Panc1 (cell line): ENCODE measurements at regions not wholly inside any gene's neighbourhood (a gene's known extent, or its start where the extent isn't known, plus 50 kb on each side); places are given as distances from the start of the nearest gene placed in this dataset.

Experiments
- ATAC-seq: fragments of 200-7000 bp; cut with Tn5 transposase; 2 replicates; pipeline ENCODE4 v1.9.1; 2020; ENCODE audit warnings: mild to moderate bottlenecking, moderate library complexity
- BruUV-seq: library from RNA; stranded (reverse); fragments of 400-500 nt; replicated peaks from 2 replicates; lab custom pipeline; 2021; lab: Mats Ljungman, UMichigan
- CTCF ChIA-PET: fragments of 300-600 bp; sonication (Branson Sonifier 250); formaldehyde crosslinking; loops from one replicate; lab custom pipeline; 2022; ENCODE audit warnings: antibody characterized with exemption; lab: Charles Lee
- POLR2A ChIA-PET: fragments of 300-600 bp; sonication (Branson Sonifier 250); formaldehyde crosslinking; loops from one replicate; lab custom pipeline; 2022; ENCODE audit warnings: antibody characterized with exemption; lab: Charles Lee
- DNase-seq: peaks from one replicate; pipeline ENCODE4 v3.0.0-alpha.2; 2010; ENCODE audit warnings: low read depth, low spot score
- H3K27ac ChIP-seq: 2 replicates; pipeline ENCODE4 v1.5.1; 2011; ENCODE audit warnings: mild to moderate bottlenecking, low read length, inconsistent platforms
- H3K27me3 ChIP-seq: fragments of 200-500 bp; sonication (Bioruptor generic); 2 replicates; pipeline ENCODE4 v1.6.0; 2014; ENCODE audit warnings: low read length, inconsistent platforms; ENCODE audit not compliant: control insufficient read depth, insufficient read depth
- H3K36me3 ChIP-seq: fragments of 200-500 bp; sonication (Bioruptor generic); 2 replicates; pipeline ENCODE4 v1.5.1; 2014; ENCODE audit warnings: inconsistent platforms, mild to moderate bottlenecking, low read length, moderate library complexity; ENCODE audit not compliant: control insufficient read depth, insufficient read depth
- H3K4me1 ChIP-seq: 2 replicates; pipeline ENCODE4 v1.5.1; 2011; ENCODE audit warnings: inconsistent platforms, mild to moderate bottlenecking, low read length, moderate library complexity; ENCODE audit not compliant: control insufficient read depth, insufficient read depth
- H3K4me3 ChIP-seq, 2 experiments: 2 replicates each; pipeline ENCODE4 v1.5.1; 2011 to 2012; ENCODE audit warnings: low read depth in 2 of 2, low read length in 2 of 2, mild to moderate bottlenecking in 2 of 2, inconsistent platforms in 1 of 2, moderate library complexity in 1 of 2
- H3K9me3 ChIP-seq: fragments of 200-500 bp; sonication (Bioruptor generic); 2 replicates; pipeline ENCODE4 v1.5.1; 2014; ENCODE audit warnings: low read depth, mild to moderate bottlenecking, inconsistent platforms, low read length, moderate library complexity; ENCODE audit not compliant: control insufficient read depth, insufficient read depth
- POLR2AphosphoS5 ChIP-seq: IDR thresholded peaks from 2 replicates; pipeline ENCODE4 v1.6.1; 2012; ENCODE audit warnings: mild to moderate bottlenecking, low read depth, low read length, moderate library complexity
- REST ChIP-seq, 2 experiments: IDR thresholded peaks; 2 replicates each; pipeline ENCODE4 v1.6.1; 2011 to 2012; ENCODE audit warnings: low read depth in 2 of 2, control low read depth in 1 of 2, low read length in 1 of 2, mild to moderate bottlenecking in 1 of 2, moderate library complexity in 1 of 2; ENCODE audit not compliant: insufficient read depth in 1 of 2
- SIN3A ChIP-seq: IDR thresholded peaks from 2 replicates; pipeline ENCODE4 v1.6.1; 2012; ENCODE audit warnings: low read depth, mild to moderate bottlenecking, low read length, moderate library complexity, borderline replicate concordance; ENCODE audit not compliant: insufficient read depth
- TCF7L2 ChIP-seq: IDR thresholded peaks from 2 replicates; pipeline ENCODE4 v1.6.1; 2011; ENCODE audit warnings: mild to moderate bottlenecking, low read depth, low read length, inconsistent platforms
- in situ Hi-C: cut with HindIII; loops from 2 replicates; pipeline ENCODE4 v1.10.0; 2016; ENCODE audit warnings: low sequenced_read_pairs, low pct_unique_long_range_greater_than_20kb
- intact Hi-C: fragments of 100-400 bp; cut with micrococcal nuclease; formaldehyde crosslinking; loops from one replicate; pipeline ENCODE4 v1.10.0; 2022; ENCODE audit not compliant: unreplicated experiment
- TF ChIP-seq, protein P1 (sequence below): fragments of 450-650 bp; IDR thresholded peaks from 2 replicates; pipeline ENCODE4 v1.5.1; 2017; ENCODE audit warnings: mild to moderate bottlenecking

GRCh38 chr7:118747473-118747872, 523.0 kb downstream of the ANKRD7 start:
- H3K36me3 ChIP-seq: no peaks in the 10 kb centered on the region
- in situ Hi-C loops: no loop called here
- no peak for ATAC-seq
- DNase-seq: no peak
- H3K27ac ChIP-seq: no peak overlapping the region
- ChIA-PET POLR2A (no interaction called here), CTCF (no interaction called here)
- no peaks in the 10 kb centered on the region for H3K9me3 ChIP-seq
- BruUV-seq: no TSS peak
- H3K4me3 ChIP-seq: no peak overlapping the region
- intact Hi-C loops: no loop called here
- H3K4me1 ChIP-seq: no peaks in the 10 kb centered on the region
- TF ChIP-seq, protein P1, sequence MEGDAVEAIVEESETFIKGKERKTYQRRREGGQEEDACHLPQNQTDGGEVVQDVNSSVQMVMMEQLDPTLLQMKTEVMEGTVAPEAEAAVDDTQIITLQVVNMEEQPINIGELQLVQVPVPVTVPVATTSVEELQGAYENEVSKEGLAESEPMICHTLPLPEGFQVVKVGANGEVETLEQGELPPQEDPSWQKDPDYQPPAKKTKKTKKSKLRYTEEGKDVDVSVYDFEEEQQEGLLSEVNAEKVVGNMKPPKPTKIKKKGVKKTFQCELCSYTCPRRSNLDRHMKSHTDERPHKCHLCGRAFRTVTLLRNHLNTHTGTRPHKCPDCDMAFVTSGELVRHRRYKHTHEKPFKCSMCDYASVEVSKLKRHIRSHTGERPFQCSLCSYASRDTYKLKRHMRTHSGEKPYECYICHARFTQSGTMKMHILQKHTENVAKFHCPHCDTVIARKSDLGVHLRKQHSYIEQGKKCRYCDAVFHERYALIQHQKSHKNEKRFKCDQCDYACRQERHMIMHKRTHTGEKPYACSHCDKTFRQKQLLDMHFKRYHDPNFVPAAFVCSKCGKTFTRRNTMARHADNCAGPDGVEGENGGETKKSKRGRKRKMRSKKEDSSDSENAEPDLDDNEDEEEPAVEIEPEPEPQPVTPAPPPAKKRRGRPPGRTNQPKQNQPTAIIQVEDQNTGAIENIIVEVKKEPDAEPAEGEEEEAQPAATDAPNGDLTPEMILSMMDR: no peak
- H3K27me3 ChIP-seq: no peaks in the 10 kb centered on the region

DNA sequence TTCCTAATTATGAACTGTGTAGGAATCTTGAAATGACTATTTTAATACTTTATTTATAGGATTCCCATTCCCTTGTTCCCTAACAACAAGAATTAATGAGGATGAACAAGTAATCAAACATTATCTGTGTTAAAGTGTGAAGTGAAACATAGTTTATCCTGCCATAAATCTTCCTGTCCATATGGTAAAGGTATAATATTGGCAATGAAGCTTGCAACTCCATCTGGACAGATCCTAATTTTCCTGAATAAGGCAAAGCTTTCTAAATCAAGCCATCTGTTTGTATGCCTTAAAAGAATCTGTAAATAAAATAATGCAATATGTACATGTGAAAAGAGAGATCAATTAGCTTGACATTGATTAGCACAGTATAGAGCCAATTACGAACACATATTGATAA, 529.0 kb downstream of the ANKRD7 start:
- Histone ChIP-seq H3K27me3 (no peaks in the 10 kb centered on the region), H3K4me1 (no peaks in the 10 kb centered on the region), H3K36me3 (no peaks in the 10 kb centered on the region), H3K4me3 (no peak overlapping the region), H3K27ac (no peak overlapping the region), H3K9me3 (no peaks in the 10 kb centered on the region)
- ChIA-PET POLR2A (no interaction called here), CTCF (no interaction called here)
- TF ChIP-seq REST (IDR thresholded peaks at IDR 0.05; ENCODE audit: insufficient read depth in 1 of 2, low read depth in 2 of 2, low read length in 1 of 2) (no peak), POLR2AphosphoS5 (no peak), TCF7L2 (no peak), SIN3A (no peak)
- TF ChIP-seq, protein P1: no peak
- ATAC-seq: no peak
- BruUV-seq: no TSS peak
- no peak for DNase-seq
- intact Hi-C loops: no loop called here
- in situ Hi-C loops: no loop called here

DNA sequence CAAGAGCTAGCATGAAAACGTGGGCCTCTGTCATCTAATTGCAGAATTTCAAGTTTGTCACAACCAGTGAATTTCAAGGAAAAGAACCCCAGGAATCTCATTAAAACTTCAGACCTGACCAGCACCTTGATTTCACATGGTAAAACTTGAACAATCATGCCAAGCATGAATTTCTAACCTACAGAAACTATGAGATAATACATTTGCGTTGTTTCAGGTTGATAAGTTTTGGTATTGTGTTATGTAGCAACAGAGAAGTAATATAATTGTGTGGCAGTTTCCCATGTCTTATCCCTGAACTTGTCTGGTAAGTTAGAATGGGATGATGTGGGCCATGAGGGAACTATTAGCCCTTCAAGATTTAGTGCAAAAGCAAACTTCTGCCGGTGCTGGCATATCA, 530.1 kb downstream of the ANKRD7 start:
- no peak for DNase-seq
- ChIA-PET POLR2A (no interaction called here), CTCF (no interaction called here)
- Histone ChIP-seq H3K4me1 (no peaks in the 10 kb centered on the region), H3K27me3 (no peaks in the 10 kb centered on the region), H3K36me3 (no peaks in the 10 kb centered on the region), H3K9me3 (no peaks in the 10 kb centered on the region), H3K27ac (no peak overlapping the region), H3K4me3 (no peak overlapping the region)
- no peak for ATAC-seq
- TF ChIP-seq SIN3A (no peak), REST (IDR thresholded peaks at IDR 0.05; ENCODE audit: insufficient read depth in 1 of 2, low read depth in 2 of 2, low read length in 1 of 2) (no peak), POLR2AphosphoS5 (no peak), TCF7L2 (no peak)
- TF ChIP-seq, protein P1: no peak
- intact Hi-C loops: no loop called here
- in situ Hi-C loops: no loop called here
- no TSS peak for BruUV-seq
